ENCODE measurements at regions not wholly inside any gene's neighbourhood (a gene's known extent, or its start where the extent isn't known, plus 50 kb on each side); places are given as distances from the start of the nearest gene placed in this dataset.

DNA sequence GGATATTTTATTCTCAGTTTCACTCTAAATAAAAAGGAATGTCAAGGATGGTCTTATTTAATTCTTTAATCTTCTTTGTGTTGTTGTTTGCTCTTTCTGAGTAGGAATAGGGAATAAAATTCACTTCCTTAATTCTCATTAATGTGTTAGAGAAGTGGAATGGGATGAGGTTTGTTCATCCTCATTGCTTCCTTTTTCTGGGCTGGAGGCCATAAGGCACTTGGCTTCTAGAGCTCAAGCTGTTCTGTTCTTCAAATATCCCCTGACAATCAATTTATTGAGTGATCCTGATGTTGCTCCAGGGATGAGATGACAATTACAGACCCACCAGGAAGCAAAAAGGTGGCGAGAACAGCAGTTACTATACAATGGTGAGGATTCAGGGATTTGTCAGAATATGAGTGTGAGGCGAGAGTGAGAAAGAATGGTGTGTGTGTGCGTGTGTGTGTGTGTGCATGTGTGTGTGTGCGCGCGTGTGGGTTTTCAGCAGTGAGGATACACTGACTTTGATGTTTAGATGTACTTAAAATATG, 557.6 kb upstream of the FANCL start:
- WGBS: 82% methylated on average over 6 of the region's 6 CpGs
- H3K27me3 ChIP-seq: no peaks in the 10 kb centered on the region
- TF ChIP-seq, protein P1, sequence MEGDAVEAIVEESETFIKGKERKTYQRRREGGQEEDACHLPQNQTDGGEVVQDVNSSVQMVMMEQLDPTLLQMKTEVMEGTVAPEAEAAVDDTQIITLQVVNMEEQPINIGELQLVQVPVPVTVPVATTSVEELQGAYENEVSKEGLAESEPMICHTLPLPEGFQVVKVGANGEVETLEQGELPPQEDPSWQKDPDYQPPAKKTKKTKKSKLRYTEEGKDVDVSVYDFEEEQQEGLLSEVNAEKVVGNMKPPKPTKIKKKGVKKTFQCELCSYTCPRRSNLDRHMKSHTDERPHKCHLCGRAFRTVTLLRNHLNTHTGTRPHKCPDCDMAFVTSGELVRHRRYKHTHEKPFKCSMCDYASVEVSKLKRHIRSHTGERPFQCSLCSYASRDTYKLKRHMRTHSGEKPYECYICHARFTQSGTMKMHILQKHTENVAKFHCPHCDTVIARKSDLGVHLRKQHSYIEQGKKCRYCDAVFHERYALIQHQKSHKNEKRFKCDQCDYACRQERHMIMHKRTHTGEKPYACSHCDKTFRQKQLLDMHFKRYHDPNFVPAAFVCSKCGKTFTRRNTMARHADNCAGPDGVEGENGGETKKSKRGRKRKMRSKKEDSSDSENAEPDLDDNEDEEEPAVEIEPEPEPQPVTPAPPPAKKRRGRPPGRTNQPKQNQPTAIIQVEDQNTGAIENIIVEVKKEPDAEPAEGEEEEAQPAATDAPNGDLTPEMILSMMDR (IDR thresholded peaks at IDR 0.05): no peak
- TF ChIP-seq POLR2A (IDR thresholded peaks at IDR 0.05): no peak
- TF ChIP-seq POLR2AphosphoS5 (IDR thresholded peaks at IDR 0.05): no peak
- no peak for TF ChIP-seq EP300 (IDR thresholded peaks at IDR 0.05)
- no peak overlapping the region for H3K4me3 ChIP-seq
- no peaks in the 10 kb centered on the region for H3K36me3 ChIP-seq
- no peak overlapping the region for H3K27ac ChIP-seq
- no peaks in the 10 kb centered on the region for H3K4me1 ChIP-seq
- DNase-seq (ENCODE audit: low spot score in 2 of 2): no peak
- H3K9me3 ChIP-seq: no peaks in the 10 kb centered on the region

DNA sequence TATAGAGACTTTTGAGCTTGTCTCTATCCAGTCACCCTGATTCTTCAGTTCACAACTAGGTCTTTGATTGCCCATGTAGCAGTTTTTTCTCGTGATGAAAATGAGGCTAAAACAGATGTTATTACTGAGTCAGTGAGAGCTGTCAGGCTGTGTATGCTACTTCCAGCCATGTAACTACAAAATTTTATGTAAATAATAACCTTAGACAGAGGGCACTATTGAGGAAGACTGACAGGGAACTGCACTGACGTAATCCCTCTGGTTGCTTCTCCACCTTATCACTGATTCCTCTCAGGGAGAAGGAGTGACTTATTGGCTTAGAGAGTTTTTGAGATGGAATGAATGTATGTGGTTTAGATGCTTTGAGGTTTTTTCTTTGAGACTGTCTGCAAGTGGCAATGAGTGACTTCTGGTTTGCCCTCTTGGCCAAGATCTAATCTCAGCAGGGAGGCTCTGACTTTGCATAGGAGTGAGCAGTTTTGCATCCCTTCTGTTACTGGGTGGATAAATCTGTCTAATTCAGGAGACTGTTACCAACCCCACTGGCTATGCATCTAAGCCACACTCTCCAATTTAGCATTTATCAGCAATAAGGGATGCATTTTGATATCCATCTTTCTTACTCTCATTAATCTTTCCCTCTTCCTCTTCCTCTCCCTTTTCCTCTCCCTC, 555.2 kb upstream of the FANCL start:
- Histone ChIP-seq H3K4me3 (no peak overlapping the region), H3K36me3 (no peaks in the 10 kb centered on the region), H3K4me1 (no peaks in the 10 kb centered on the region), H3K27ac (no peak overlapping the region), H3K9me3 (no peaks in the 10 kb centered on the region), H3K27me3 (no peaks in the 10 kb centered on the region)
- DNase-seq (ENCODE audit: low spot score in 2 of 2): no peak
- 58% methylated on average over 2 of the region's 2 CpGs for WGBS
- TF ChIP-seq POLR2A (IDR thresholded peaks at IDR 0.05) (no peak), POLR2AphosphoS5 (IDR thresholded peaks at IDR 0.05) (no peak), EP300 (IDR thresholded peaks at IDR 0.05) (no peak)
- TF ChIP-seq, protein P1 (IDR thresholded peaks at IDR 0.05): no peak

DNA sequence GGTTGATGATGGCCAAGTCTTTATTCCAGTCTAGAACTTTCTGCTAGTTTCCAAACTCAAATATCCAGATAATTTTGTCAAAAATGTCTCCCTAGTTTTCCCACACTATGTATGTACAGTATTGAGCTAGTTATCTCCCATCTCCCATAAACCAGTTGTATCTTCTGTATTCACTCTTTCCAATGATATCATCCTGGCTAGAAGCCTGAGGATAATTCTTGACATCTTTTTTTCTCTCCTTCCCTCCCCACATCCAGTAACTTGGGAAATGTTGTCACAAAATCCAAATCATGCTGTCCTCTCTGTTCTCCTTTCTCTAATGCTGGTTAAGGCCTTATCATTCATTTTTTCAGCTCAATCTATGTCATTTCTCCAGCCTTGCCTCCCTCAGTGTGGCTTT, 553.8 kb upstream of the FANCL start:
- H3K9me3 ChIP-seq: no peaks in the 10 kb centered on the region
- no peaks in the 10 kb centered on the region for H3K27me3 ChIP-seq
- no peak for DNase-seq (ENCODE audit: low spot score in 2 of 2)
- TF ChIP-seq, protein P1 (IDR thresholded peaks at IDR 0.05): no peak
- TF ChIP-seq EP300 (IDR thresholded peaks at IDR 0.05): no peak
- no peak for TF ChIP-seq POLR2AphosphoS5 (IDR thresholded peaks at IDR 0.05)
- TF ChIP-seq POLR2A (IDR thresholded peaks at IDR 0.05): no peak
- no peaks in the 10 kb centered on the region for H3K36me3 ChIP-seq
- H3K4me3 ChIP-seq: no peak overlapping the region
- H3K4me1 ChIP-seq: no peaks in the 10 kb centered on the region
- no peak overlapping the region for H3K27ac ChIP-seq

DNA sequence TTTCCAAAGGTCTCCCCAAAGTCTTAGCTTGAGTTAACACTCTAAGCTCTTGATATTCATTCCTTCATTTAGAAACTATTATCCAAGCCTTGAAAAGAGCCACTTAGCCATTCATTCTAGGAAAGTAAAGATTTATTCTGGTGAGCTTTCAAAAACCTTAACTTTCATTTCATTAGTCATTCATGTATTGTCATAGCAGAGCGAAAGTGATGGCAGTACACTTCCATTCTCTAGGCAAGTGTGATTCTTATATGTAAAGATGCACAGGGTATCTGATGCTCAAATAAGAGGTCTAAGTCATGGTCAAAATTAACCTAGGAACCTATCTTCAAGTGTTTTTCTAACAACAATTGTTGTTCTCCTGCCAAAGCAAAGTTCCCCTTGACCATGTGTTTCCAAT, 553.0 kb upstream of the FANCL start:
- H3K9me3 ChIP-seq: no peaks in the 10 kb centered on the region
- WGBS: 97% methylated on average over 1 of the region's 1 CpG

DNA sequence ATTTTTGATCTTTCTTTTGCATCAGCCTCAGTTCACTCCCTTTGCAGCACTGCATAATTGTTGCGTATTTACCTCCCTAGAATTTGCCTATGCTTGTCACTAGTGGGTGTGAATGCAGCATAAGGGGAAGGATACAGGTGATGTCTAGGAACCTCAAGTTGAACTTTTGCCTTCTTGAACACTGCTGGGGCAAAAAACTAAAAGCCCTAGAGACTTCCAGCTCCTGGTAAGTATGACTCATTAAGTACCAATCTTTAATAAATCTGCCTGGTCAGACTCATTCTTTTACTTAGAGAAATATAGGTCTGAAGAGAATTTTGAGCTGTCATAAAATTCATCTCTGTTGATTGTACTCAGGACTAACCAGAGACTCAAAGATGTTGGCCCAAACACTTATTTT, 547.3 kb upstream of the FANCL start:
- 72% methylated on average over 1 of the region's 1 CpG for WGBS
- Histone ChIP-seq H3K27me3 (no peaks in the 10 kb centered on the region), H3K27ac (no peak overlapping the region), H3K36me3 (no peaks in the 10 kb centered on the region), H3K4me1 (no peaks in the 10 kb centered on the region), H3K9me3 (no peaks in the 10 kb centered on the region), H3K4me3 (no peak overlapping the region)
- TF ChIP-seq POLR2AphosphoS5 (IDR thresholded peaks at IDR 0.05) (no peak), EP300 (IDR thresholded peaks at IDR 0.05) (no peak), POLR2A (IDR thresholded peaks at IDR 0.05) (no peak)
- TF ChIP-seq, protein P1 (IDR thresholded peaks at IDR 0.05): no peak
- no peak for DNase-seq (ENCODE audit: low spot score in 2 of 2)

More for the DNA sequence above, 553.0 kb upstream of the FANCL start:
- TF ChIP-seq EP300 (IDR thresholded peaks at IDR 0.05) (no peak), POLR2A (IDR thresholded peaks at IDR 0.05) (no peak), POLR2AphosphoS5 (IDR thresholded peaks at IDR 0.05) (no peak)
- Histone ChIP-seq H3K4me1 (no peaks in the 10 kb centered on the region), H3K27me3 (no peaks in the 10 kb centered on the region), H3K4me3 (no peak overlapping the region), H3K36me3 (no peaks in the 10 kb centered on the region), H3K27ac (no peak overlapping the region)
- no peak for DNase-seq (ENCODE audit: low spot score in 2 of 2)
